ENCODE measurements at regions not wholly inside any gene's neighbourhood (a gene's known extent, or its start where the extent isn't known, plus 50 kb on each side); places are given as distances from the start of the nearest gene placed in this dataset.

GRCh38 chr14:101198398-101199027 is 295.0 kb upstream of the RTL1 start:
- no peak for DNase-seq (ENCODE audit: low read depth)
- no peak overlapping the region for H3K4me3 ChIP-seq (ENCODE audit: low read length)
- TF ChIP-seq CTCF (IDR thresholded peaks at IDR 0.05; ENCODE audit: insufficient read depth, low read depth, low read length, missing control alignments): no peak

DNA sequence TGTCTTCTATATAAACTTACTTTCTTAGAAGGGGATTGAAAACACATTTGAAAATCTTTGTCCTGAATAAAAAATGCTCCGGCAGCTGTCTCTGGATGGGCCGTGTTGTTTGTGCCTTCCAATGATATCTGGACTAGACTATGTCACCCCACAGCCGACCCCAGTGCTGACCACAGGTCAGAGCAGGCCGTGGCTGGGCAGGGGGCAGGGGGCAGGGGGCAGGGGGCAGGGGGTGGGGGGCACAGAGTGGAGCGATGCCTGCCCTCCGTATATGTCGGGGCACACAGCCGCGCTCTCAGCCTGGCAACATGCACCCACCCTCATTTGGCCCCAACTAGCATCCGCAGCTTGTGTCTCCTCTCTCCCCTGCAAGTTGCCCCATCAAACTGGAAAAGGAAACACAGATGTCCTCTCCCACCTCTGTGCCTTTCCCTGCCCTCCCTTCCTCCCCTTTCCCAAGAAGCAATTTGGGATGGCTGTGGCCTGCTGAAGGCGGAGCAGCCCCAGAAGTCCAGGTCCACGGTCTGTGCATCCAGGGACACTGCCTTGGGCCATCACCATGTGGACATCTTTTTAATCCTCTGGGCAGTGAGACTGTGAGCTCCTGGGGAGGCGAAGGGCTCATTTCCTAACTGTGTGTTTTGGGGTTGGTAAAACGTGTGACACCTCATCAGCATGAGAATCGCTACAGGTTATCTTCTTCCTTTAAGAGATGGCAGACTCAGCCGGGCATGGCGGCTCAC is 295.7 kb upstream of the RTL1 start:
- DNase-seq (ENCODE audit: low read depth): no peak
- no peak for TF ChIP-seq CTCF (IDR thresholded peaks at IDR 0.05; ENCODE audit: insufficient read depth, low read depth, low read length, missing control alignments)
- no peak overlapping the region for H3K4me3 ChIP-seq (ENCODE audit: low read length)

DNA sequence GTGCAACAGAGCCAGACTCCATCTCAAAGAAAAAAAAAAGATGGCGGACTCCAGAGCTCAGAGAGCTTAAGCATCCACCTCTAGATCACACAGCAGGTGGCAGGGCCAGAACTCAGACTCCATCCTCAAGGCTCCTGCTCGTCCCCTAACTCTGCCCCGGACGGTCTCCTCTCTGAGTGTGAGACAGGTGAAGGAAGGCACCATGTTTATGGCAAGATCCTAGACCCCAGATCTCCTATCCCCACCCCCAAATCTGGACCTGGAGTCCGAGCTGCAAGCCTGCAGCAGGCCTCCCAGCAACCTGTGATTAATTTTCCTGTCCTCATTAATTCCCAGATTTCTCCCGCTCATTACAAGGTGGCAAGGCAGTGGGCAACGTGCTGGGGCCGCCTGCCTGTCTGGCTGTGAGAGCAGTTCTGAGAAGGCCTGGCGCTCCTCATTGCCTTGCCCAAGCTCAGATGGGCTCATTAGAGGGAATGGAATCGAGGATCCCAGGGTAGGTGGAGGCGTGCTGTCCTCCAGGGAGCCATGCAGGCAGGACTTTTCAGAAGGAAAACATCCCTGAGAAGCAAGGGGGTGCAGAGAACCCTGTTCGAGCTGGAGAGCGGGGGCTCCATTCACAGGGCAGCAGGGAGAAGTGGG is 296.6 kb upstream of the RTL1 start:
- H3K4me3 ChIP-seq (ENCODE audit: low read length): no peak overlapping the region
- no peak for DNase-seq (ENCODE audit: low read depth)
- no peak for TF ChIP-seq CTCF (IDR thresholded peaks at IDR 0.05; ENCODE audit: insufficient read depth, low read depth, low read length, missing control alignments)

DNA sequence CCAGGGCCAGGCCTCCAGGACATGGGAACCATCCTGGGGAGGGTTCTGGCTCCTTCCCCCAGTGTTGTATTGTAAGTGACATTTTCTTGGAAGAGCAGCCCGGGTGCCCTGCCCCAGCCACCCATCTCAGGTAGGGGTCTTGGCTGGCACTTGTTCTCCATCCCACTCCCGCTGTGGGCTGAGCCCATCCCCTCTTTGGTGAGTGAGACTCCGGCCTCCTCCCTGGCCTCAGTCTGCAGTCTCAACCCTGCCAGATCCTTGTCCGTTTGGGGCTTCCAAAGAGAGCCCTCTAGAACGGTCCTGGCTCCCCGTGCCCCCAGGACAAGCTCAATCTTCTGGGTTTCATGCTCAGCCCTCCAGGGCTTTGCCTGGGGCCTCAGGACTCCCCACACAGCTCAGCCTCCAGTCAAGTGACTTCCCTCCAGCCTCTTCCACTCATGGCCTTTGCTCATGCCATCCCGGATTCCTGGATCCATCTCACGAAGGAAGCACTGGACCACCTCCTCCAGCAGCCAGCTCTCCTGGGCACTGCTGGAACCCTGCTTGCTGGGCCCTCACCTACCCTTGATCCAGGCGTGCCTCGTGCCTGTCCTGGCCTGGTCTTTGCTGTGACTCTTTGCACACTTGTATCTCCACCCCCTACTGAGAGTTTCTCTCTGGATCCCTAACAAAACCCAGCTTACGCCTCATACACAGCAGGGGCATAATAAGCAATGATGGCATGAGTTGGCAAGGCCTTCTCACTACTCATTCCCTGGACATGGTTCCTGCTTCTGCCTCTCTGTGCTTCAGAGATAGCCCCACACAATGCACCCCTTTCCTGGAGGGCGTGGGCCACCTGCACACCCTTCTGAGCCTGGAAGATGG is 297.4 kb upstream of the RTL1 start:
- TF ChIP-seq CTCF (IDR thresholded peaks at IDR 0.05; ENCODE audit: insufficient read depth, low read depth, low read length, missing control alignments): no peak
- H3K4me3 ChIP-seq (ENCODE audit: low read length): no peak overlapping the region
- no peak for DNase-seq (ENCODE audit: low read depth)

- no peak for DNase-seq (ENCODE audit: low read depth)
- no peak for TF ChIP-seq CTCF (IDR thresholded peaks at IDR 0.05; ENCODE audit: insufficient read depth, low read depth, low read length, missing control alignments)
- no peak overlapping the region for H3K4me3 ChIP-seq (ENCODE audit: low read length)
Observed at GRCh38 chr14:101201535-101202151, 298.1 kb upstream of the RTL1 start.

- no peak for DNase-seq (ENCODE audit: low read depth)
- TF ChIP-seq CTCF (IDR thresholded peaks at IDR 0.05; ENCODE audit: insufficient read depth, low read depth, low read length, missing control alignments): no peak
- H3K4me3 ChIP-seq (ENCODE audit: low read length): no peak overlapping the region
Observed at GRCh38 chr14:101202627-101203404, 299.3 kb upstream of the RTL1 start.

Data from epithelial cell of esophagus (primary cell).